ENCODE measurements at regions not wholly inside any gene's neighbourhood (a gene's known extent, or its start where the extent isn't known, plus 50 kb on each side); places are given as distances from the start of the nearest gene placed in this dataset.
"Not testable (repeated sequence)": the region's sequence is repeated elsewhere in the genome, so short reads cannot be mapped to it uniquely, and the experiment has no call there.

DNA sequence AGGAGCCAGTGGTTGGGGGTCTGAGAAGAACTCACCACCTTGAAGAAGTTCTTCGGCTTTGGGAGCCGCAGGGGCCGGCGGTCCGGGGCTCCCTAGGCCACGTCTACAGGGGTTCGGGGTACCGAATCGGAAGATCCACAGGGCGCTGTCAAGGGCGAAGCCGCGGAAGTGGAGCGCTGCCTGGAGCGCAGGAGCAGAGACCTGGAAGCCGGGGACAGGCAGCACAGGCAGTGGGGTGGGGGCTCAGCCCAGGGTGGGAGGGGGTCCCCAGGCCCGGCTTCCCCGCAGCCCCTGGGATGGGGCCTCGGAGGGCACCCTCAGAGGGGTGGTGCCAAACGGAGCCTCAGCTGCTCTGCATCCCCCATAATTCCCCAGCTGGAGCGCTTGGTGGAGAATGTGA, 93.5 kb upstream of the THOC3 start:
- H4K5ac ChIP-seq (ENCODE audit: insufficient read length, low read depth, low read length); H3K79me1 ChIP-seq (ENCODE audit: insufficient read depth, low read depth, low read length, poor library complexity, severe bottlenecking); H3K18ac ChIP-seq (ENCODE audit: insufficient read length, low read depth, low read length); H3K4me1 ChIP-seq (ENCODE audit: insufficient read depth, low read length); H4K8ac ChIP-seq (replicated peaks; ENCODE audit: insufficient read length, low read depth, low read length); H3T11ph ChIP-seq (ENCODE audit: low read length); H3K4me1 Mint-ChIP-seq; H3K4me3 Mint-ChIP-seq; H2AFZ ChIP-seq (ENCODE audit: low read length); H3K4me2 ChIP-seq (ENCODE audit: insufficient read depth, insufficient read length, low read length); H2BK5ac ChIP-seq (ENCODE audit: insufficient read length, low read length); H3K23ac ChIP-seq (ENCODE audit: insufficient read length, low read depth, low read length); H3K23me2 ChIP-seq (ENCODE audit: insufficient read length, low read depth, low read length, poor library complexity, severe bottlenecking); H3K79me2 ChIP-seq (ENCODE audit: insufficient read depth, low read length); H2BK12ac ChIP-seq (ENCODE audit: insufficient read length, low read depth, low read length); H3K27ac ChIP-seq (ENCODE audit: insufficient read length, low read depth, low read length); H4K20me1 ChIP-seq (ENCODE audit: control insufficient read depth, insufficient read depth, insufficient read length); H2BK20ac ChIP-seq (ENCODE audit: low read depth, low read length, poor library complexity, severe bottlenecking); DNase-seq; H2BK15ac ChIP-seq (ENCODE audit: low read depth, low read length); H2BK120ac ChIP-seq (ENCODE audit: low read depth, low read length, poor library complexity, severe bottlenecking); H3K14ac ChIP-seq (ENCODE audit: insufficient read depth, low read length); H3K4ac ChIP-seq (ENCODE audit: low read depth, low read length); H3K9me3 Mint-ChIP-seq; H3K27me3 ChIP-seq (ENCODE audit: insufficient read depth, low read length); H3K56ac ChIP-seq (ENCODE audit: insufficient read length, low read depth, low read length); H3K36me3 Mint-ChIP-seq (ENCODE audit: insufficient read depth in 1 of 3, low read depth in 3 of 3); H3K9me3 ChIP-seq (ENCODE audit: control insufficient read depth, low read depth, low read length); H3K9ac ChIP-seq (ENCODE audit: extremely low read depth, insufficient read length, low read length); H3K27me3 Mint-ChIP-seq (ENCODE audit: low read depth); H3K27ac Mint-ChIP-seq; H4K91ac ChIP-seq (ENCODE audit: insufficient read length, low read depth, low read length); H2AK5ac ChIP-seq (ENCODE audit: insufficient read length, low read length): not testable (repeated sequence)
- no CpG with 5 or more reads among the region's 21 CpGs for WGBS (ENCODE audit: extremely low coverage, insufficient read length, low lambda C conversion rate)

DNA sequence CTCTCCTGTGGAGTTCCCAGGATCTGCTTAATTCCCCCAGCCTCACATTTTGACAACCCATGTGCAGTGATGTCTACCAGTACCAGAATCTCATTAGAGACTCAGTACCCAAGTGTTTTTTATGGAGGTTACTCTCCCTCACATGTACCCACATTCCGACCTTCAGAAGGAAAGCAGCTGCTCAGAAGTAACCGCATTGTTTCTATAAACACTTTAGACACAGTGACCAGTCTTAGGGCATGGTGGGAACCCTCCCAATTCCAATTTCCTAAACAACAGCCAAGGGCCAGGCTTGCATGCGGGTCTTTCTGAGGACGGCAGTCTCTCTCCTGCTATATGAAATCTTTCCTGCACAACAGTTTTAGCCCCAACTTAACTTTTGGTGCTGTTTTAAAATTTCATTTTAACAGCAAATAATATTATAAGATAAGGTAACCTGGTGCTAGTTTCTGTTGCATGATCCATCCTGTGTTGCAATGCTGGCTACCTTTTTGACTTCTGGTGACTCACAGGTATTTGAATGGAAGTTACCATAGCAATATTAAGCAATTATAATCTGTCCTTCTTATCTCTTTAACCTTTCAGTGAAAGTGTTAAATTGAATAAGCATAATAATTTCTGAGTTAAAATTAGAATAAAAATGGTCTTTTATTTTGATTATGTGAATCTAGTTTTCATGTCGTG, 98.3 kb upstream of the THOC3 start:
- not testable (repeated sequence) for H4K8ac ChIP-seq (replicated peaks; ENCODE audit: insufficient read length, low read depth, low read length); H3K4me3 Mint-ChIP-seq; H3K79me1 ChIP-seq (ENCODE audit: insufficient read depth, low read depth, low read length, poor library complexity, severe bottlenecking); H3K27me3 ChIP-seq (ENCODE audit: insufficient read depth, low read length); H4K91ac ChIP-seq (ENCODE audit: insufficient read length, low read depth, low read length); H3K9me3 Mint-ChIP-seq; H3K27ac ChIP-seq (ENCODE audit: insufficient read length, low read depth, low read length); DNase-seq; H2AK5ac ChIP-seq (ENCODE audit: insufficient read length, low read length); H3K4me2 ChIP-seq (ENCODE audit: insufficient read depth, insufficient read length, low read length); H2BK15ac ChIP-seq (ENCODE audit: low read depth, low read length); H2BK120ac ChIP-seq (ENCODE audit: low read depth, low read length, poor library complexity, severe bottlenecking); H3K36me3 Mint-ChIP-seq (ENCODE audit: insufficient read depth in 1 of 3, low read depth in 3 of 3); H3K27ac Mint-ChIP-seq; H3K4ac ChIP-seq (ENCODE audit: low read depth, low read length); H3K56ac ChIP-seq (ENCODE audit: insufficient read length, low read depth, low read length); H3T11ph ChIP-seq (ENCODE audit: low read length); H2BK12ac ChIP-seq (ENCODE audit: insufficient read length, low read depth, low read length); H3K14ac ChIP-seq (ENCODE audit: insufficient read depth, low read length); H3K9ac ChIP-seq (ENCODE audit: extremely low read depth, insufficient read length, low read length); H3K79me2 ChIP-seq (ENCODE audit: insufficient read depth, low read length); H3K4me1 ChIP-seq (ENCODE audit: insufficient read depth, low read length); H3K4me1 Mint-ChIP-seq; H3K23ac ChIP-seq (ENCODE audit: insufficient read length, low read depth, low read length); H2AFZ ChIP-seq (ENCODE audit: low read length); H4K20me1 ChIP-seq (ENCODE audit: control insufficient read depth, insufficient read depth, insufficient read length); H3K23me2 ChIP-seq (ENCODE audit: insufficient read length, low read depth, low read length, poor library complexity, severe bottlenecking); H3K27me3 Mint-ChIP-seq (ENCODE audit: low read depth); H4K5ac ChIP-seq (ENCODE audit: insufficient read length, low read depth, low read length); H2BK20ac ChIP-seq (ENCODE audit: low read depth, low read length, poor library complexity, severe bottlenecking); H2BK5ac ChIP-seq (ENCODE audit: insufficient read length, low read length); H3K9me3 ChIP-seq (ENCODE audit: control insufficient read depth, low read depth, low read length); H3K18ac ChIP-seq (ENCODE audit: insufficient read length, low read depth, low read length)
- no CpG with 5 or more reads among the region's 5 CpGs for WGBS (ENCODE audit: extremely low coverage, insufficient read length, low lambda C conversion rate)

All from H9 (cell line).